Femur (tissue), 1 donor: ENCODE measurements at regions not wholly inside any gene's neighbourhood (a gene's known extent, or its start where the extent isn't known, plus 50 kb on each side); places are given as distances from the start of the nearest gene placed in this dataset.

Experiments
- DNase-seq: peaks from one replicate; pipeline ENCODE4 v3.0.0-alpha.2; 2017

DNA sequence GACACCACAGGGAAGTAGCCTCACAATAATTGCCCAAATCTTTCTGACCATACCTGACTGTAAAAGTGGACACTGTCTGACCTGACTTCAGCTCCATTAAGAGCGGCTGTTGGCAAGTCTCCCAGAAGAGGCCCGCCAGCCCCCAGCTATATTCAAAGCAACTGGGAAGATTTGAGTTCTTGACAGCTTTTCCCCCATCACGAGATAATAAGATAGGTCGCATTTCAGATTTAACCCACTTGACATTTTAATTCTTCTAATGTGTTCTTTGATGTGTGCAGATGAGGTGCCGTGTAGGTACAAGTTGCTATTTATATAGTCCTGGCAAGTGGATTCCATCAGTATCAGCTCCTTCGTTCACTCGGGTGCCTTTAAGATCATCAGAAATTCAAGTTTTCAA lies 345.7 kb downstream of the DRD1 start:
- DNase-seq = no peak

DNA sequence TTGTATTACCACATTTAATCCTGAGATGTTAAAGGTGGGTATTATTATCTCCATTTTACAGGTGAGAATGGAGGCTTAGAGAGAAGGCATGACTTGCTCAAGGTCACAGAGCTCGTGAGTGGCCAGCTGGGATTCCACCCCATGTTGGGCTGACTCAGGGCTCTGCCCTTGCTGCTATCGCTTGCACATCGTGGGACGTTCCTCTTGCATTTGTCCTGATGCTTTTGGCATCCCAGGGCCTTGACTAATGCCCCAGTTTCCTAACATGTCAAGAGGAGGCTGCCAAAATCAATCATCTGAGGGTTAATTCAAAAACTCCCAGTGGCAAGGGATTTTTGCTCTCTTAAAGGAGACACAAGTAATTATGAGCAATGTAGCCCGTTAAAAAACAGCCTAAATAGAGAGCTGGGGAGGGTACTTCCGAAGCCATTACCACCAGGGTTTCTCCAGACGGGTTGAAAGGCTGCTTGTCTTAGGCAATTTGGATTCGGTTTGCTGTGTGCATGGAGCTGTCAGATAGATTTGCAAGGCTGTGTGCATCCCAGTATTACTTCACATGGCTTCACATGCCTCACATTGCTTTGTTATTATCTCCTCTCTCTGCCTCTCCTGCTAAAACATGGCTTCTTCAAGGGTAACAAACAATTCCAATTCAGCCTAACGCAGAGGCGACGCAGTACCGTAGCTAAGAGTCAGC lies 347.4 kb downstream of the DRD1 start:
- DNase-seq = no peak

DNA sequence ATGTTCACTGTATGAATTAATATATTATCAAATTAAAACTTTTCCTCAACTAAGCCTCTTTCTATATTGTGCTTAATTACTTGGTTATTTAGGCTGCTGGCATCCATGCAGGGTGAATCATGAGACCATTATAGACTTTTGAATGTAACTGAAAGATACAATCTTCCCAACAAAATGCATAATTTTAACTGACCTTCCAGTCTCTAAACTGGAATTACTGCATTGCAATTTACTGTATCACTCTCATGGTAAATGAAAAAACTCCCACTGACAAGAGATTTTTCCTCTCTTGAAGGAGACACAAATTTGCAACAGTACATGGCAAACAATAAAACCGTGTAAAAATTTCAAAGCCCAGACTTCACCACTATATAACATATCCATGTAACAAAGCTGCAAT lies 349.5 kb downstream of the DRD1 start:
- DNase-seq = no peak

DNA sequence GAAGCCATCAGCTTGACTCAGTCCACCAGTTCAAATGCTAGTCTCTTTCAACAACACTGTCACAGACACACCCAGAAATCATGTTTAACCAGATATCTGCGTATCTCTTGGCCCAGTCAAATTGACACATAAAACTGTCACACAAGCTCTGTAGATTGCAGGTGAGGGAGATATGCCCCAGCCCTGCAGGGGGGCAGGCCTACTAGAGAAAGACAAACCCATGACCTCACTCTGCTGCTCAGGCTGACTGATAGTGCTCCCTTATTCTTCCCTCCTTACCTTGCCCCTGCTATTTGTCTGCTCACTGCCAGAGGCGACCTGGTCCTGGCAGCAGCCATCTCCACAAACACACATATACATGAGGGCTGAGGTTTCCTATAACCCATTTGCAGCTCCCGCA lies 351.3 kb downstream of the DRD1 start:
- no peak for DNase-seq

DNA sequence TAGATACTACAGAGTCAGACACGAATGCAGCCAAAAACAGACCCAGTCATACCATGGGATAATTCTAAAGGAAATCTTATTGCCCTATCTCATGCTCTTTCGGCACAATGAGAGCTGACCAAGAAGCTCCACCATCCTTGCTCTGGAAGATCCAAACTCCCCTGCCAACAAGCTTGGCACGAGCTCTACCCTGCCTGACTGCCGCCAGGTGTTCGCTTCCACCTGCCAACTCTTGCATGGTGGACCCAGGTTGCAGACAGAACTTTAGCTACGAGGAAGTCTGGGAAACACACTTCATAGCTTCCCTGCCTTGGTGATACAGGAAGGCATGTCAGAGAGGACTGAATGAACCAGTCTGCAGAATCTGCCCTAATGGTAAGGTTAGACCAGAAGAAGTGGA lies 355.0 kb downstream of the DRD1 start:
- DNase-seq = no peak

DNA sequence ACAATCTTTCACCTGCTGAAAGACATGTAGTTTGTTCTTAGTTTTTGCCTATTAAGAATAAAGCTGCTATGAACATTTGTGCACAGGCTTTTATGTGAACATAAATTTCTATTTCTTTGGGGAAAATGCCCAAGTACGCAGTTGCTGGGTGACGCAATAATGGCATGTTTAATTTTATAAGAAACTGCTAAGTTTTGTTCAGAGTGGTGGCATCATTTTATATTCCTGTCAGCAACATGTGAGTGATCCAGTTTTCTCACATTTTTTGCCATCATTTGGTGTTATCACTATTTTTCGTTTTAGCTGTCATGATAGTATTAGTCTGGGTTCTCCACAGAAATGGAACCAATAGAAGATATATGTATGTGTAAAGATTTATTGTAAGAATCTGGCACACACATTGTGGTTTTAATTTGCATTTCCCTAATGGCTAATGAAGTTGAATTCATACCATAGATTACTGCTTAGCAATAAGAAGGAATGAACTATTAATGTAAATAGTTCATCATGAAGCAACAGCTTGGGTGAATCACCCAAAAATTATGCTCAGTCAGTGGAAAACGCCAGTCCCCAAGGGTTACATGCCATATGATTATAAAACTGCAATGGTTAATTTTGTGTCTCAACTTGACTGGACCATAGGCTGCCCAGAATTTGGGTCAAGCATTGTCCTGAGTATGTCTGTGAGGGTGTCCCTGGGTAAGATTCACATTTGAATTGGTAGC lies 358.6 kb downstream of the MSX2 start:
- no peak for DNase-seq

DNA sequence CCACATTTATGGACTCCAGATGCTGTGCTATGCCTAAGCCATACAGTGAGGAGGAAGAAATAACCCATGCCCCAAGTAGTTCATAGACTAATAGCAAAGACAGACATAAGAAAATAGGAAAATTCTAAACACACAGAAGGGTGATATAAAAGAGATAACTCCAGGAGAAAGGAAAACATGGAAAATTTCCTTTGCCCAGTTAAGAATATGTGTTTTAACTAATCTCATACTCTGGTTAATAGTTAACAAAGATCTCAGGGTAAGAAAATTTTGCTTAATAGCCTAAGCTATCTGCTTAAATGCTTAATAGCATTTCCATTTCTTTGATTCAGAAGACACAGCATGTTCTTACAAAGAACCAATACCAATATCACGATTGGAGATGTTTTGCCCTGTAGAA lies 358.0 kb downstream of the MSX2 start:
- DNase-seq = no peak

DNA sequence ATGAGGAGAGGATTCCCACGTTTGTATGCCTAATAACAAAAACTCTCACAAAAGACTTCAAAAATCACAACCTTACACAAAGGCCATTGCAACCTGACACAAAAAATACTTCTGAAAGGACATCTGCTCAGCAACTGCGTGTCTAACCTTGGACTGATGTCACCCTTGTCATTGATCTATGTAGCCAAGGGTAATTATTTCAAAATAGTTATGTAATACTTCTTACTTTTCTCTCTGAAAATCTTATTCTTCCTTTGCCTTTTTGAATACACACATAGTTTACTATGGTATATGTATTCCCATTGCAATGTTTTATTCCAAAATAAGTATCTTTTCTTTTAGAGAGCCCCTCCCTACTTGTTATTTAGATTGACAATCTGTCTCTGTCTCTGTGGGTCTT lies 355.3 kb downstream of the MSX2 start:
- DNase-seq = no peak

DNA sequence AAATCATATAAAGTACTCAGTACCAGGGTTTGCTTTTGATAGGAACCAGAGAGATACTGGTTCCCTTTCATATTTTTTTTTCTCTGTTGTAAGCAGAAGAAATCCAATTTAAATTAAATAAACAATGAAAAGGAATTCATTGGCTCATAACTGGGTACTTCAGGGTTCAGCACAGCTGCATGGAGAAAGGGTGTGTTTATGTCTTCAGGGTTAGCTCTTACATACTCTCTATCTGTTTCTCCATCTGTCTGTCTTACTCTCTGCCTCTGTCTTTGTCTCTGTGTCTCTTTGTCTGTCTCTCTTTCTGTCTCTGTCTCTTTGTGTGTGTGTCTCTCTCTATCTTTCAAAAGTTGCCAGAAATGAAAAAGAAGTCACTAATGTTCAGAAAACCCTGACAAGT lies 345.9 kb downstream of the MSX2 start:
- no peak for DNase-seq

DNA sequence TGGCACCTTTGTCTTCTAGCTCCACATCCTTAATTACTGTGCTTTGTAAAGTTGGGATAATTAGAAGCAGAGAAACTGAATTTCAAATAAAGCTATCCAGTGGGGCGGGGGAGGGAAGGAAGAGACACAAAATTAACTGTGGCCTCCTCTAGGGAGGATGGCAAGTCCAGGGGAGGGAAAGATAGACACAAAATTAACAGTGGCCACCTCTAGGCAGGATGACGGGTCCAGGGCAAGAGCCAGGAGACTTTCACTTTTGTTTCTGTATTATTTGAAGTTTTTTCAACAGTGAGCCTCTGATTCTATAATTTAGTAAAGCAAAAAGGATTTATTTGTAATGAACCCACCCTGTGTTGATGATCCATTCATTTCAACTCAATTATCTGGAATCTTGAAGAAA lies 335.9 kb downstream of the MSX2 start:
- no peak for DNase-seq

DNA sequence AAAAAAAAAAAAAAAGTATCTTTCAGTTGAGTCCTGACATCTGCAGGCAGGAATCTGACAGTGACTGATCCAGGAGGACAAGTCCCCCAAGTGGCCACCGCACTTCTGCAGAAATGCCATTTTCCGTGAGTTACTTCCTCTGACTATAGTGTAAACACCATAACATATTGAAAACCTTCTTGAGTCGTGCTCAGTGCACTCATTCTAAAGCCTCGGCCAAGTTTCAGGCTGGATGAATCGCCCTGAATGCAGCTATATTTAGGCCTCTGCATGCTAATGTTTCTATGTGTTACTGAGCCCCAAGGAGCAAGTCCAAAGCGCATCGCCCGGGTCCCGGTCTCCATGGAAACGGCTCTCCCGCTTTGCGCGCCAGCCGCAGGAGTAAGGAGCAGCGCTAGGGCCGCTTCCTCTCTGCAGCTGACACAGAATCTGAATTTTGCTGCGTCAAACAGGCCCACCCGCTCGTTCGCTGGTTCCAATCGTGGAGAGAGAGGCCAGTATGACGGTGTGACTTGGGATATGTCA lies 335.4 kb downstream of the MSX2 start:
- DNase-seq = peak; percentile 80

DNA sequence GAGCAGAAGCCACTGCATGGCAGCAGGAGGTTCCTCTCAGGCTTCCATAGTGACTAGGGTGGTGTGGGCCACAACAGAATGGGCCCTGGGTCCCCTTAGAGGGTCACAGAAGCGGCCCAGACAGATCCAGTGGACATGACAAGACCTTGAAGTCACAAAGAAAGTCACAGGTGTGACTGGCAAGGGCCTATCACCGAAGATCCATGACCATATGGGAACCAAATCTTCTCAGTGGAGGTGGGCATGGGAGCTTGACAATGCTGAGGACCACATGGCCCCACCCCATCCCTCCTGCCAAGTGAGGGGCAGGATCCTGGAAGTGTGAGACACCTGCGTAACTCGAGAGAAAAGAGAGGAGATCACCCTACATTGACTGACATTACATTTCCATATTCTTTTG lies 332.4 kb downstream of the MSX2 start:
- DNase-seq = no peak

DNA sequence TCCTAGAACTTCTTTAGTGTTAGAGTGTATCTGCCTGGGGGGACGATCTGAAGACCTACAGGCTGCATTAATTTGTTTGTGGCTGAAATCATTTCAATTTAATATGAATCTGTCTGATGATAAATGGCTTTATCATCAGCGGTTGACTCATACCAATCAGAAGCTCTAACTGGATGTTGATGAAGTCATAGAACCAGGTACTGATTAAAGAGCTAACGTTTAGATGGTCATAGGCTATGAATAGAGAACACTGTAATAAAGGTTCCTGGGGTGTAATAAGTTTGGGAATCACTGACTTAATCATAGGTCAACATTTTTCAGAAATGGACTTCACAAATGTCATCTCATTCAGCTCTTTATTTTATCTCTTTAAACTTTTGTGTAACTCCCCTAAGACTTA lies 329.9 kb downstream of the MSX2 start:
- DNase-seq = no peak

DNA sequence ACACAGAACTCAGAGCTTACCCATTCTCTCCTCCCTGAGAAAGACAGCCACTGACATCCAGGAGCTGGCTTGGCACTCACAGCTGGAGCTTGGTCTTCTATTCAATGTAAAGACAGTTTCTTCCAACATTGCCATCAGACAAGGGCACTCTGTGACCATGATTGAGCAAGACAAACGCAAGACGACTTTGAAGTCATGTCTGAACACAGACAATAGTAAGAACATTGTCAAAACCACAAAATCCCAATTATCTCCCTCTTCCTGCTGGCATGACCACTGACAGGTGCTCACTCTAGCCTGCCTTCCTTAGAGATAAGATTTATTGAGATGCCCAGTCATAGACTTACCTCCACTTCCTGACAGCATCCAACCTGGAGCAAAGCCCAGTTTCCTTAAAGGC lies 328.0 kb downstream of the MSX2 start:
- DNase-seq = no peak

DNA sequence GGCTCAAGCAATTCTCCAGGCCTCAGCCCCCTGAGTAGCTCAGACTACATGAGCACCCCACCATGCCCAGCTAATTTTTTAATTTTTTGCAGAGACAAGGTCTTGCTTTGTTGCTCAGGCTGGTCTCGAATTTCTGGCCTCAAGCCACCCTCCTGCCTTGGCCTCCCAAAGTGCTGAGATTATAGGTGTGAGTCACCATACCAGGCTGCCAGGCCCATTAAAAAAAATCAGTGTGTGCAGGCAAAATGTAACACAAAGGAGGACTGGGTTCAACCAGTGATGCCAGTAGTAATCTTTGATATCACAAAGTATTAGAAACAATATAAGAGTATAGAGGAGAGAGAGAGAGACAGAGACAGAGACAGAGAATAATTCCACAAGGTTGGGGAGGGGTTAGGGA lies 322.7 kb downstream of the MSX2 start:
- no peak for DNase-seq

DNA sequence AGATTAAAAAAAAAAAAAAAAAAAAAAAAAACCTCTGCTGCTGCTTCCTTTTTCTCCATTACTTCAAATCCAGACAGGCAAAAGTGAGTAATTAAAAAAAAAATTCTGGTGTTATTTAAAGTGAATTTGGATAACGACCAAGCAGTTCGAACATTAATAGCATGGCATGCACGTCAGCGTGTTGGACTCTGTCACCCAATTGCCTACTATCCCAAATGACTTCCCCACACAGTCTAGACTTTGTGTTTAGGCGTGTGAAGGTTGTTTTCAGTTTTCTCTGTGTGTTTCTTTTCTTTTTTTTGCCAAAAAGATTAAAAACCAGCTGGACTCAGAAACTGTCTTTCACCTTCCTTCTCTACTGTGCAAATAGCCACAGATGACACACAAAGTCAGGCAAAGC lies 321.4 kb downstream of the MSX2 start:
- no peak for DNase-seq

DNA sequence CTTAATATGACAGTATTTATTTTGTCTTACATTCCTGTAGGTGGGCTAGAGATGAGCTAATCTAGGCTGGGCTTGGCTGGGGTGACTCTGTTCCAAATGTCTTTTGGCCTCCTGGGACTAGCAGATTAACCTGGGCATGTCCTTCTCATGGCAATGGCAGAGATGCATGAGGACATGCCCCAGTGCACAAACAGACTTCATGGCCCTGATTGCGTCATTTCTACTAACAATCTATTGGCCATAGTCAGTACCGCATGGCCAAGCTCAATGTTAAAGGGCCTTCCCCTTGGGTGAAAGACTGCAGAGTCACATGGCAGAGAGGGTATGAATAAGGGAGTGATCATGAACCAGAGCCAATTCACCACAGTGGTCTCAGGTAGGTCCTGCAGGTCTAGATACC lies 313.4 kb downstream of the MSX2 start:
- no peak for DNase-seq

DNA sequence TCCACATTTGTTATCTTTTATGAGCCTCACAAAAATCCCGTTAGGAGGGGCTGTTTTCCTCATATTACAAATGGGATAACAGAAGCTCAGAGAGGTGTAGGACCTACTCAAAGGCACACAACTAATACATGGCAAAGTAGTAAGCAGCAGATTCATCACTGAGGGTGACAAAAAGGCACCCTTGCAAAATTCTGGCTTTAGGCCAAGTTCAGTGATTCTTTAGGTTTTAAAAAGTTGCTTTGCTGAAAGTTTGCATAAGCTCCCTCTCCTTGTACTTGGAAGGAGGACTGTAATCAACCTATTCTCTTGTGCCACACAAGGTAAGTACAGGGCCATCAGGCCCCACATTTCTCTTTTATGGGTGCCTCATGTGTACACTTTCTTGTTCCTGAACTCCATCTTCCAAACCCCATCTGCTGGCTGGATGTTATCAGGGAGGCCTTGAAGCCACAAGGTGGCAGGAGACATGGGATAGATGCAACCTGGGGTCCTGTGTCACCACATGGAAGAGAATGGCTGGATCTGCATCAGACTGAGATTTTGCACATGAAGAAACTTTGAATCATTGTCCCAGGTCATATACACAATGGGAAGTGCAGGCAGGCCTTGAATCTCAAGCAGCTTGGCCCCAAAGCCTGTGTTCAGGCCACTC lies 311.6 kb downstream of the MSX2 start:
- DNase-seq = no peak

DNA sequence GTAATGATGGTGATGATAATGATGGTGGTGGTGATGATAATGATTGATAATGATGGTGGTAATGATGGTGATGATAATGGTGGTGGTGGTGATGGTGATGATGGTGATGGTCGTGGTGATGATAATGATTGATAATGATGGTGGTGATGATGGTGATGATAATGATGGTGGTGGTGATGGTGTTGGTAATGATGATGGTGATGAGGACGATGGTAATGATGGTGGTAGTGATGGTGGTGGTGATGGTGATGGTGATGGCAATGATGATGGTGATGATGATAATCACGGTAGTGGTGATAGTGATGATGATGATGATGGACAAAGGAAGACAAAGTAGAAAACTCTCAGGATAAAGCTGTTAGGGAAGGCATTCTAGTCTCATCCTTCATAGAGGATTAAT lies 310.5 kb downstream of the MSX2 start:
- DNase-seq = no peak

DNA sequence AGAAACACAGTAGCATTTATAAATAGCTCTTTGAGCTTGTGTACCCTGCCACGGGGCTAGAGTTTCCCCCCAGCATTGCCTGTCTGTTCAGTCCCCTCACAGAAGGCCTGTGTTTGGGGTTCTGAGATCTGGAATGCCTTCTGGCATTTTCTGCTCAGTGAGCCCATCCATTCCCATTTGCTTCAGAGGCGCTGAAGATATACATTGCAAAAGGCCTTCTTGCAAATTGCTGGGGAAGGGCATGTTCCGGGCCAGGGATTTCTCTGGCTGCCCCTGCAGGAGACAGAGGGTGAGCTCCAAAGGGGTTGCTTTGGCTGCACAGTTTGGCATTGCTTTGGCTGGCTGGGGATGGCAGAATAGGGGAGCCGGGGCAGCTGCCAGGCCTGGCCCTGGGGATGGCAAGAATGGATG lies 308.4 kb downstream of the MSX2 start:
- DNase-seq = no peak

DNA sequence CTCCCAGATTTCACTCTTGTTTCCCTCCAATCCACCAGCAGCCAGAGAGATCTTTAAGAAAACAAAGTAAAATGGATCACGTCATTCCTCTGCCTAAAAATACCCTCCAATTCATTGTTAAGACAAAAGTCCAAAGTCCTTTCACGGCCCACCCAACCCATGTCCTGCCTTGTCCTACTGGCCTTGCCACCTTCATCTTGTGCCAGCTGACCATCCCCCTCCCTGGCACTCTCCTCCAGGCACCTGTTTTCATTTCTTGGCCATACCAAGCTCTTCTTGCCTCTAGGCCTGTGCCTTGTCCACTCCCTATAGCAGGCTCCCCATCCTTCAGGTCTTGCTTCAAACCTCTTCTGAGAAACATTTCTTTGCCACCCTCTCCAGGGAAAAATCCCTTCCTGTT lies 307.6 kb downstream of the MSX2 start:
- no peak for DNase-seq

DNA sequence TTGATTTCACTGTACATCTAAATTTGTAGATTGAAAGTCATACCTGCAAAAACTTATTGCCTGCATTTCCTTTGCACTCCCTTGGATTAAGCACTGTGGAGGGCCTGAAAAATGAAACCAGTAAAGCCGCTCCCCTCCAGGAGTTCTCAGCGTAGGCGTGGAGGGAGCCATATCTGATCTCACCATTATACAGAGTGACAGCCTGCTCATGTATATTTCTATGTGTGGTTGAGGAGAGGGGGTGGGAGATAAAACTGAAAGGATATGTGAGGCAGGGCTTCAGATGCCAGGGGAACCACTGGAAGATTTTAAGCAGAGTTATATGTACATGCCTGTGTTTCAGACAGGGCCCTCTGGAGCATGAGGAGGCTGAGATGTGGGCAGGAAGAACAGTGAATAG lies 303.0 kb downstream of the MSX2 start:
- no peak for DNase-seq

DNA sequence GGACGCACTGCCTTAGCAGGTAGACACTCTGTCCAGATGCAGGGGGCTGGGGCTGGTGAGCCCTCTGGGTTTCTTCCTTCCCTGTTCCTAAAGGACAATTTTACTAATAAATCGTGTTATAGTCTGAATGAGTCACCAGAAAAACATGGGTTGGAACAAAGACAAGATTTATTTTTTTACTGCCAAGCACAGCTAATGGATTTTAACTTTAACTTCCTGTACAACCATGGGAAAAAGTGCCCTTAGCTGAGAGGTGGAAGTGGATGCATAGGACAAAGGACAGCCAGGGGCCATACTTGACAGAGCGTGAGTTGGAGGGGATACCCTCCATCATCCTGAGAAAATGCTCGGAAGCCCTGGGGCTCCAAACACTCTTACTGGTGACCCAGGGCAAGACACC lies 300.7 kb downstream of the MSX2 start:
- no peak for DNase-seq
